ENCODE measurements at regions not wholly inside any gene's neighbourhood (a gene's known extent, or its start where the extent isn't known, plus 50 kb on each side); places are given as distances from the start of the nearest gene placed in this dataset.
A peak's percentile ranks its signal among the peaks of the same experiment; 100 is the strongest.

DNA sequence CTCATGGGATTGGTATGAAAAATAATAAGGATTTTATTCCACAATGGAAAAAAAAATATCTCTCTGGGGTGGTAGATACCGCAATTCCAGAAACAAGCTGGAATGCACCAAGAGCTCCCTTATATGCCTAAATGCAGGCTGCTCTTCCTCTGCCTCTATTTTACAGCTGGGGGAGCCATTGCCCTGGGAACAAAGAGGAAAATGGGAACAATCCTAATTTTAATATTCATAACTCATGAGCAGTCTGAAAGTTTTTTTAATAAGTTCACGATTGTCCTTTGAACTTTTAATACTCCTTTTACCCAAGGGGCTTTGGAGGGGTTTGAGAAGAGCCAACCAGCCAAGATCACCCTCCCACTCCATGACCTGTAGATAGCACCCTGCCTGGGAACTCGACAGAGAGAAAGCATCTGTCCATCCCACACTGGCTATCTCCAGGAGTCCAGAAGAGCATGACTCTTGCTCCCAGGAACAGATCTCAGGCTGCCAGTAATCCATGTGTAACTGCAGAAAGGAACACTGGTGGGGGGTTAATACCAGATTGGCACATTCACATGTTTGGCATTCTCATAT lies 74.7 kb downstream of the CD83 start (continued):
- TF ChIP-seq, protein P1, sequence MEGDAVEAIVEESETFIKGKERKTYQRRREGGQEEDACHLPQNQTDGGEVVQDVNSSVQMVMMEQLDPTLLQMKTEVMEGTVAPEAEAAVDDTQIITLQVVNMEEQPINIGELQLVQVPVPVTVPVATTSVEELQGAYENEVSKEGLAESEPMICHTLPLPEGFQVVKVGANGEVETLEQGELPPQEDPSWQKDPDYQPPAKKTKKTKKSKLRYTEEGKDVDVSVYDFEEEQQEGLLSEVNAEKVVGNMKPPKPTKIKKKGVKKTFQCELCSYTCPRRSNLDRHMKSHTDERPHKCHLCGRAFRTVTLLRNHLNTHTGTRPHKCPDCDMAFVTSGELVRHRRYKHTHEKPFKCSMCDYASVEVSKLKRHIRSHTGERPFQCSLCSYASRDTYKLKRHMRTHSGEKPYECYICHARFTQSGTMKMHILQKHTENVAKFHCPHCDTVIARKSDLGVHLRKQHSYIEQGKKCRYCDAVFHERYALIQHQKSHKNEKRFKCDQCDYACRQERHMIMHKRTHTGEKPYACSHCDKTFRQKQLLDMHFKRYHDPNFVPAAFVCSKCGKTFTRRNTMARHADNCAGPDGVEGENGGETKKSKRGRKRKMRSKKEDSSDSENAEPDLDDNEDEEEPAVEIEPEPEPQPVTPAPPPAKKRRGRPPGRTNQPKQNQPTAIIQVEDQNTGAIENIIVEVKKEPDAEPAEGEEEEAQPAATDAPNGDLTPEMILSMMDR (conservative IDR thresholded peaks at IDR 0.05; ENCODE audit: low read depth in 2 of 2) = peak in 1 of 2 experiments; percentile 28; a peak in 2 of 4 replicates
- TF ChIP-seq EZH2 (IDR thresholded peaks at IDR 0.05; ENCODE audit: low read depth, unreplicated experiment) (no peak), JUNB (IDR thresholded peaks at IDR 0.05; ENCODE audit: unreplicated experiment) (no peak), POLR2AphosphoS5 (IDR thresholded peaks at IDR 0.05; ENCODE audit: low read depth) (no peak), NANOG (IDR thresholded peaks at IDR 0.05; ENCODE audit: borderline replicate concordance) (no peak), EZH2phosphoT487 (IDR thresholded peaks at IDR 0.05; ENCODE audit: unreplicated experiment) (no peak)
- TF ChIP-seq, protein P2, sequence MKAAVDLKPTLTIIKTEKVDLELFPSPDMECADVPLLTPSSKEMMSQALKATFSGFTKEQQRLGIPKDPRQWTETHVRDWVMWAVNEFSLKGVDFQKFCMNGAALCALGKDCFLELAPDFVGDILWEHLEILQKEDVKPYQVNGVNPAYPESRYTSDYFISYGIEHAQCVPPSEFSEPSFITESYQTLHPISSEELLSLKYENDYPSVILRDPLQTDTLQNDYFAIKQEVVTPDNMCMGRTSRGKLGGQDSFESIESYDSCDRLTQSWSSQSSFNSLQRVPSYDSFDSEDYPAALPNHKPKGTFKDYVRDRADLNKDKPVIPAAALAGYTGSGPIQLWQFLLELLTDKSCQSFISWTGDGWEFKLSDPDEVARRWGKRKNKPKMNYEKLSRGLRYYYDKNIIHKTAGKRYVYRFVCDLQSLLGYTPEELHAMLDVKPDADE (IDR thresholded peaks at IDR 0.05) = no peak

DNA sequence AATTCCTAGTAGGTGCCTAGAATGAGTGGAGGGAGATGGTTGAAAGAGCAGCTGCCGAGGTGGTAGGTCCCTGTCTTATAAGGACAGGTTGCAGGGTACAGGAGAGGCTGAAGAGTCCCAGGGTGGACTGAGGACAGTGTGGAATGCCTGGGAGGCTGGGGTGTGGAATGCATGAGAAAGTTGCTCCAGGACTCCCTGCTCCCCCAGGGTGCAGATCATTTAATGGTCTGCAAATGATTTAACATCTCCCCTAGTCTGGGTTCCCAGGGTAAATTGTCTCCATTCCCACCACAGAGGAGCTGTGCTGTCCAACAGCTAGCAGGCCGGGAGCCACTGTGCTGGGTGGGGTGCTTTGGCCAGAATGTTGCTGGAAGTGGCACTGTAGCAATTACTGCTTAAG lies 76.0 kb downstream of the CD83 start:
- H3K27me3 ChIP-seq (ENCODE audit: insufficient read depth) = no peaks in the 10 kb centered on the region; the same call in 1 of the 2 replicates
- peak; percentile 67 for ATAC-seq
- no peak overlapping the region for H3K27ac ChIP-seq (ENCODE audit: low read depth)
- Mint-ChIP-seq H3K27ac (no peak overlapping the region), H3K9me3 (no peaks in the 10 kb centered on the region), H3K4me1 (peaks cover 24% of the 10 kb centered on the region), H3K36me3 (ENCODE audit: low read depth) (no peaks in the 10 kb centered on the region), H3K27me3 (ENCODE audit: insufficient read depth, low read depth, poor library complexity) (peaks cover 5% of the 10 kb centered on the region), H3K4me3 (no peak overlapping the region)
- H3K36me3 ChIP-seq (ENCODE audit: insufficient read depth) = no peaks in the 10 kb centered on the region
- no peaks in the 10 kb centered on the region for H4K20me1 ChIP-seq (replicated peaks; ENCODE audit: insufficient read depth)
- peaks cover 5% of the 10 kb centered on the region; the same call in 1 of the 2 replicates for H3K9me2 ChIP-seq (ENCODE audit: insufficient read depth)
- H3K4me2 ChIP-seq = no peak overlapping the region; the same call in 1 of the 2 replicates
- no peaks in the 10 kb centered on the region for H3F3A ChIP-seq (replicated peaks; ENCODE audit: low read depth)
- DNase-seq (ENCODE audit: low spot score) = peak; percentile 30
- no peak overlapping the region for H2AFZ ChIP-seq
- H3K79me2 ChIP-seq (replicated peaks; ENCODE audit: insufficient read depth) = no peaks in the 10 kb centered on the region
- peaks cover 19% of the 10 kb centered on the region for H3K4me1 ChIP-seq (ENCODE audit: insufficient read depth)
- H3K4me3 ChIP-seq = no peak overlapping the region
- TF ChIP-seq, protein P1 (conservative IDR thresholded peaks at IDR 0.05; ENCODE audit: low read depth in 2 of 2) = no peak
- TF ChIP-seq CREB1 (CRISPR knock-in tag; IDR thresholded peaks at IDR 0.05; ENCODE audit: low read depth) (no peak), POLR2AphosphoS5 (IDR thresholded peaks at IDR 0.05; ENCODE audit: low read depth) (no peak), ZNF331 (CRISPR knock-in tag; IDR thresholded peaks at IDR 0.05; ENCODE audit: low read depth) (no peak), JUNB (IDR thresholded peaks at IDR 0.05; ENCODE audit: unreplicated experiment) (no peak), STAT1 (IDR thresholded peaks at IDR 0.05; ENCODE audit: unreplicated experiment) (no peak)
- TF ChIP-seq, protein P3, sequence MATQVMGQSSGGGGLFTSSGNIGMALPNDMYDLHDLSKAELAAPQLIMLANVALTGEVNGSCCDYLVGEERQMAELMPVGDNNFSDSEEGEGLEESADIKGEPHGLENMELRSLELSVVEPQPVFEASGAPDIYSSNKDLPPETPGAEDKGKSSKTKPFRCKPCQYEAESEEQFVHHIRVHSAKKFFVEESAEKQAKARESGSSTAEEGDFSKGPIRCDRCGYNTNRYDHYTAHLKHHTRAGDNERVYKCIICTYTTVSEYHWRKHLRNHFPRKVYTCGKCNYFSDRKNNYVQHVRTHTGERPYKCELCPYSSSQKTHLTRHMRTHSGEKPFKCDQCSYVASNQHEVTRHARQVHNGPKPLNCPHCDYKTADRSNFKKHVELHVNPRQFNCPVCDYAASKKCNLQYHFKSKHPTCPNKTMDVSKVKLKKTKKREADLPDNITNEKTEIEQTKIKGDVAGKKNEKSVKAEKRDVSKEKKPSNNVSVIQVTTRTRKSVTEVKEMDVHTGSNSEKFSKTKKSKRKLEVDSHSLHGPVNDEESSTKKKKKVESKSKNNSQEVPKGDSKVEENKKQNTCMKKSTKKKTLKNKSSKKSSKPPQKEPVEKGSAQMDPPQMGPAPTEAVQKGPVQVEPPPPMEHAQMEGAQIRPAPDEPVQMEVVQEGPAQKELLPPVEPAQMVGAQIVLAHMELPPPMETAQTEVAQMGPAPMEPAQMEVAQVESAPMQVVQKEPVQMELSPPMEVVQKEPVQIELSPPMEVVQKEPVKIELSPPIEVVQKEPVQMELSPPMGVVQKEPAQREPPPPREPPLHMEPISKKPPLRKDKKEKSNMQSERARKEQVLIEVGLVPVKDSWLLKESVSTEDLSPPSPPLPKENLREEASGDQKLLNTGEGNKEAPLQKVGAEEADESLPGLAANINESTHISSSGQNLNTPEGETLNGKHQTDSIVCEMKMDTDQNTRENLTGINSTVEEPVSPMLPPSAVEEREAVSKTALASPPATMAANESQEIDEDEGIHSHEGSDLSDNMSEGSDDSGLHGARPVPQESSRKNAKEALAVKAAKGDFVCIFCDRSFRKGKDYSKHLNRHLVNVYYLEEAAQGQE (IDR thresholded peaks at IDR 0.05; ENCODE audit: unreplicated experiment) = no peak
- TF ChIP-seq, protein P2 (IDR thresholded peaks at IDR 0.05) = no peak
